ENCODE measurements at regions not wholly inside any gene's neighbourhood (a gene's known extent, or its start where the extent isn't known, plus 50 kb on each side); places are given as distances from the start of the nearest gene placed in this dataset.

DNA sequence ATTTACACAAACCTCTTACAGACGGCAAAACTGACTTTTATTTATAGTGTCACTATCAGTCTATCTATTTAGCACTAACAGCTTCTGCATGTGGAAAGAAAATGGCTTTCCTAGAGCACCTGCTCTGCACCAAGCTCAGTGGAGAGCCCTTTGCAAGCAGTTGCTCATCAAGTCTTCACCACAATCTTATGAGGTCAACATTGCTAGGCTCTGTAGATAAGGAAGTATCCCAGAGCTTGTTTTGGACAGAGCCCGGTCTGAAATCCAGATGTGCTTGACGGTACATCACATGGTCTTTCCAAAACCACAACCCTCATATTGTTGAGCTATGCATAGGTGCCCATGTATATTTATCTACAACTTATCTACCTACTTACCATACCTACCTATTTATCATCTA is 572.7 kb upstream of the CDH5 start:
- no peak for DNase-seq (ENCODE audit: low spot score)

DNA sequence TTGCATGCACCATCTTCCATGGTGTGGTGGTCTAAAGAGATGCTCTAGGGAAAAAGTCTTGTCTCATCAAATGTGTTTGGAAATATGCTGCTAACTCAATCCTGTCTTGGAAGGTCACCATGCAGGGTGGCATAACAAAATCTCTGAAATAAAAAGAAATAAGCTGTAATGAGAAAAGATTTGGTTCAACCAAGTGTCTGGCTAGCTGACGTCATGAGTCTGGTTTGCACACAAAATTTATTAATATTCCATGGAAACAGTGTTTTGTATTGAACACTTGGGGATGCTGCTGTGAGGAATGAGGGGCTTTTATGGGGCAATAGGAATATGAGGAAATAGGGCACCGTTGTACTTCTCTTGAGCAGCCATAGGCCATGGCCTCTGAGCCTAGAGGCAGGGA is 575.7 kb upstream of the CDH5 start:
- DNase-seq (ENCODE audit: low spot score), result no peak

DNA sequence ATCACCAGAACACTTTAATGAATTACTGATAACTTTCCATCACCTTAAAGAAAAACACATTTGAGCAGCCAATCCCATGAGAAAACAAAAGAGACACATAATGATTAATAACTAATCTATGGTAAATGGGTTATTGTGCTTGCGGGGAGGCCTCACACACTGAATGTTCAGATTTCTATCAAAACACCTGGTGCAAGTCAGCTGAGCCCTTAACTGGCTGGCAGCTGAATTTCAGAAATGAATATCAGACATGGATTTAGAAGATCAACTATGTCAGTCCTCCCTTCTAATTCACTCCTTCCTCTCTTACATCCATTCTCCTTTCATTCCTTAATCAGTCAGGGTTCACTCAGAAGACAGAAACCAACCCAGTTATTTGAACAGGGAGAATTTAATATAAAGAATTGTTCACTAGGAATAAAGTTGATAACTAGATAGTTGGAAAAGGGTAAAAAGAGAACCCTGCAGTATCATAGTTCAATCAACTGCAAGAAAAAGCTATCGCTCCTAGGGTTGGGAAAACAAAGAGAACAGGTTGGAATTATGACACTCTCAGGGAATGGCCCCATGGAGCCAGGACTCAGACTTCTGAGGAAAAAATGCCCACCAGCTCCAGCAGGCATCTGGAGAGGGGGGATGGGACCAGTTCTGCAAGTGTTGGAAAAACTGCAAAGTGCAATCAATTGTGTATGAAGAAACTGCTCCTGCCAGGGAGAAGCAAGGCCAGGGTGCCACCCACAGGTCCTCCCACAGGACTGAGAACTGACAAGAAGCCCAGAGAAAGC is 577.1 kb upstream of the CDH5 start:
- DNase-seq (ENCODE audit: low spot score), result no peak

DNA sequence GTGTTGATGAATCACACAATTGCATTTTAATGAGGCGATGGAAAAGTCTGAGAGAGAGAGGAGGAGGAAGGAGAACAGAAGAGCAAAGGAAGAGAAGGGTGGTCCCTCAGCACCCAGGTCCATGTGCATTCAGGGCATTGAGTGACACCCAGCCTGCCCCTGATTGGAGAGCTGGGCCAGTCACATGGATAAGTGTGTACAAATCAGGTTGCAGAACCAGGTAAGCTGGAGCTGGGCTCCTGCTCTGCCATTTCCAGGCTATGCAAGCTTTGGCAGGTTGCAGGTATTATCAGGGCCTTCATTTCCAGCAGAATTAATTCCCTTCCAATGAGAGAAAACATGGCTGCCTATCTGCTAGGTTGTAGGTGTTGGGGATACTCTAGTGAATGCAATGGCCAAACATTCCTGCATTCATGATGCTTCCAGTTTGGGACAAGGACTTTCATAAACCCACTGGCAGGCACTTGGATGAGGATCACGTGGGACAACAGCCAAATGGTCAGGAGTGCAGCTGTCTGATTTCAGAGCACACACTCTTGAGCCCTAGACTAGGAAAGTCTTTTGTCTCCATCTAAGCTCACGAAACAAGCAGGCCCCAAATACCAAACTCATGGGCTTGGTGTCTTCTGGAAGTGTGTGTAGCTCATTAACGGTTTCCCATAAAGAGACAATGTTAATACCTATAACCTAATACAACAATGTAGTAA is 577.9 kb upstream of the CDH5 start:
- DNase-seq (ENCODE audit: low spot score), result no peak

DNA sequence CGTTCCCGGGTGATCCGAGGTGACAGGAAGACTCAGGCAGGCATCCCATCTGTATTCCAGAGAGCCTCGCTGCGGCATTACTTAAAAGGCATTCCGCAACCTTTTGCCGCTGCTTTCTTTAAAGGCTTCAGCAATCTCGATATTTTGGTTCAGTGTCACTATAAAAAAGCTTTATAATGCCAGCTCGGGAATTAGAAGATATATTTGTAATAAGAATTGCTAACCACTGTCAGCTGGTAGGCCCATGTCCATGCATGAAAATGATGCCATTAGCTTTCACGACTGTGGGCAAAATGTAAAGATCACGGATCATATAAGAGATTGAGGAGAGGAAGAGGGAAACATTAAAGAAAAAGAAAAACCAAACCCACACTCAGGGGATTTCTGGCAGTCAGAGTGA is 578.6 kb upstream of the CDH5 start:
- DNase-seq (ENCODE audit: low spot score), result no peak

DNA sequence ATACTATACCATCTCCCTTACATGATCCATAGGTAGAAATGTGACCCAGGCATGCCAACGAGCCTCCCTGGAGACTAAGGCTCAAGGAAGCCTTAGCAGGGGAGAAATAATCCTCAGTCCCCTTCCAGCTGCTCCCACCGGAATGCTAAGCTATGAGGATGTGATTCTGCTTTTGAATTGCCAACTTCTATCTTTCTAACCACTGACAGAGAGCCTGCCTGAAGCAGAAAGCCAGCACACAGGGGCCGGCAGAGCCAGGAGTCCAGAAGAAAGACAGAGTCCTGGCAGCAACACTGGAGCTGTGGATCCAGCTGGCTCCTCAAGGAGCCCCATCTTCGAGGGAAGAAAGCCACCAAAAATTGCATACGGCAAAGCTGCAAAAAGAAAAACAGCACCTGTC is 579.6 kb upstream of the CDH5 start:
- no peak for DNase-seq (ENCODE audit: low spot score)

DNA sequence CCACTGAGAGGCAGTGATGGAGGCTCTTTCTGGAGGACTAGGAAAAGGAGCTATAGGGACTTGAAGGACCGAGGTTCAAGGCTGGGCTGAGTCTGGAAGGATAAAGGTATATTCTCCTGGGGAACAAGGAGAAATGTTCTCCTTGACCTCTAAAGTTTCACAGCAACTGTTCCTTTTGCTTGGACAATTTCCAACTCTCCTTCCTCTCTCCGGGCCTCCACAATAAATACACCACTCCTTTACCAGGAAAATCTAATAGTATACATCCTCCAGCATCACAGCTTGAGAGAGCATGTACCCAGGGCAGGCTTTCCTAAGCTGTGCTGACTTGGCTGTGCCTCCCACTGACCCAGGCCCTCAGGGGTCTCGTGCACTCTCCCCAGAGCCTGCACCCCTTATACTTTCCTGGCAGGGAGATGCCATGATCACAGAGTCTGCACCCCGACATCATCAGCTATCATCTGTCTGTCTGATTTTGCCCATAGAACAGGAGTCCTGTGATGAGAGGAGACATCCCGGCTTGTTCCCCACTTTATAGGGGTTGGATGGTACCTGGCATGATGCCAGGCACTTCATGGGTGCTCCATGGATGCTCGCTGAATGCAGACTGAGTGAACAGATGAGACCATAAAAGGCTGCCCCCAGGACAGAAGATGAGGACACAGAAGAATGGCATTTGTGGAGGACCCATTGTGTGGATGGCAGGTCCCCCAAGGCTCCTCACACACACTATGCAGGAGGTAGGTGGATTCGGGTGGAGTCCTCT is 582.6 kb upstream of the CDH5 start:
- DNase-seq (ENCODE audit: low spot score), result no peak

DNA sequence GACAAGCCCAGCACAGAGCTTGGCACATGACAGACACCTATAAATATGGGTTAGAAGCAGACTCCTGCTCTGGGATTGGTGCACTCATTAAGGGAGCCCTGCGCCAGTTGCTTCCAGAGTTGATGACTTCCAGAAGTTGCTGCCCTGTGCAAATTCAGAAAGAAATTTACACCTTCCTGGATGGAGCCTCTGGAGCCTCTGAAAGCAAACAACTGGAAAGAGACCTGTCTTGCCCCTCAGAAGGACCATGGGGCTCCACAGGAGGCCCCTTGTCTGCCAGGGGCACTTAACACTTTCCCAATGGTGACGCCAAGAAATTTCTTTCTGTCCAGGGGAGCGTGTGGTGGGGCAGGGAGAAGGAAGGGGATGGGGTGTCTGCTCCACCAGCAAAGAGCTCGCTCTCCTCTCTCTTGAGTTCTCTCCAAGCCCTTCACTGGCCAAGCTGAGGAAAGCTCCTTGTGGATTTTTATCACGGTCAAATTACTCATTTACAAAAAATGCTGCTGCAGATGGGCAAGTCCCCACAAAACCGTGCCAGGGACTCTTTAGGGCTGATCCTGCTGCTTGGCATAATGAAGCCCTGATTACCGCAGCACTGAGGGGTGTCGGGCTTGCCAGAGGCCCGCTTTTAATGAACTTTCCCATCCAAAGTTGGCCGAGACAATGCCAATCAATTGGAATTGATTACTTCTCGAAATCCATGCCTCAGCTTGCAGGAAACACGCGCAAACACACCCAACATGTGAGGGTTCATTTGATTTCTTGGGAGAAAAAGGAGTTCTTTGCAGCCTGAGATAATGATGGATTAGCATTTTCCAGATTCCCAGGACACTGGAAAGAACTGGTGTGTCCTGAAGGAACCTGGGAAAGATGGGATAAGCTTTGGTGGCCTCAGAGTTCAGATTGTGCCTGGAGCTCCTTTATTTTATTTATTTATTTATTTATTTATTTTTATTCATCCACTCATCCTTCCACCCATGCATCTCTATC is 583.6 kb upstream of the CDH5 start:
- no peak for DNase-seq (ENCODE audit: low spot score)

DNA sequence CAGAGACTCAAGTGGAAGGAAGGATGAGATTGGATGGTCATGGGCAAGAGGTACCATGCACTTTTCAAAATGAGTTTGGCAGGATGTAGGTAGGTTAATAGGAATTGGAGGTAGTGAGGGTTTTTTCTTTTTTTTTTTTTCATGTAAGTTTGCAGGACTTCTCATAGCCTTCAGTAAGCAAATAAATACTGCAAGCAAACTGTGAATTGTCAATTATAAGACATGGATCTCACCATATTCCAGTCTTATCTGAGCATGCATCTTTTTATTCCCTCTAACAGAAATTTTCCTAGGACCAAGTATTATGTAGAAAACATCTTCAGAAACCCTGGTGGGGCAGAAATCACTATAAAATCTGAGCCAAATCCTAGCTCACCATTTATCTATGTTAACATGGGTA is 584.6 kb upstream of the CDH5 start:
- no peak for DNase-seq (ENCODE audit: low spot score)

DNA sequence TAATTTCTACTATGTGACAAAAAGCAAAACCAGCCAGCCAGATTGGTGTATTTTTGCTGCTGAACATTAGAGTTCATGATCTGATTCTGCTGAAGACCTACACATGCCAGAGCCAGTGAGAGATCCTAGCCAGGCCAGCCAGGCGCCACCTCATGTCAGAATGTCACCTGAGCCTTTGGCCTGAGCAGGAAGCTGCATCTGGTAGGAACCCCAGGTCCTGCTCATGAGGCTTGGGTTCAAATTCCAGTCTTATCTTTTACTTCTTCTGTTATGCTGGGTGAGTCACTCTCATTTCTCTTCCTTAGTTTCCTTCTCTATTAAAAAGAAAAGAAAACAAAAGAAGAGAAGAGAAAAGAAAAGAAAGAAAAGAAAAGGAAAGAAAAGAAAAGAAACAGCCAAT is 585.1 kb upstream of the CDH5 start:
- no peak for DNase-seq (ENCODE audit: low spot score)

DNA sequence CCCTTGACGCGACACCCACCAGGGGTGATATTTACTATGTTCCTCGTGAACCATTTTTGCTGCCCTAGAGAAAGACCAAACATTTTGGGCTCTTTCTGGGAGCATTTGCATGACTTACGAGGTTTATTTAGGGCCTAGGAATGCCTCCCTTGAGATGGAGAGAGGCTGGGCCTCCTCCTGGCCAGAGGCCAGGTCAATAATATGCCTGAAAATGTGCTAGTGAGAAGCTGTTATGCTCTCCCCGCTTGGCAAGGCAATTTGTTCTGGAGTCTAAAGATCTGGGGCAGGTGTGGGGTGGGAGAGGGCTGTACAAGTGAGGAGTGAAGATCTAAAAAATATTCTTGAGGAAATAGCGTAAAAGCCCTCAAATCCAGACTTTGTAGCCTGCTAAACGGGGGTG is 587.3 kb upstream of the CDH5 start:
- DNase-seq (ENCODE audit: low spot score), result no peak

DNA sequence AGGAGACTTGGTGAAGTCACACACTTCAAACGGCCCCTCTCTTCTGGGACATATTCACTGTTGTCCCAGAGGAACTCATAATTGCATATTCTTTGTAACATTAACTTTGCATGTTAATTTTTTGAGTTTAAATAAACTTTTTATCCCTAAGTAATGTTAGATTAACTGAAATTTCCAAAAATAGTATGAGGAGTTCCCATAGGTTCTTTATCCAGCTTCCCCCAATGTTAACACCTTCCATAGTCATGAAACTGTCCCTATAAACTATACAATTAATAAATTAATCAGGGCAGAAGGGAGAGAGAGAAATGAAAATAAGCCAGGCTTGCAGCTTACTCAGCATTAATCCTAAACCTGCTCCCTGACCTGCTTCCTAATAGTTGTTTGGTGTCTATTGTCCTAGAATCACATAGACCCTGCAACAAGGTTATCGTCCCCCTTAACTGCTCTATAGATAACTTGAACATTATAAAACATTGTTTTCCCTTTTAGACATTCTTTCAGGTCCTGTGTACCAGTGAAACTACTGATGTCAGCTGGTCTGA is 589.8 kb upstream of the CDH5 start:
- DNase-seq (ENCODE audit: low spot score), result no peak

DNA sequence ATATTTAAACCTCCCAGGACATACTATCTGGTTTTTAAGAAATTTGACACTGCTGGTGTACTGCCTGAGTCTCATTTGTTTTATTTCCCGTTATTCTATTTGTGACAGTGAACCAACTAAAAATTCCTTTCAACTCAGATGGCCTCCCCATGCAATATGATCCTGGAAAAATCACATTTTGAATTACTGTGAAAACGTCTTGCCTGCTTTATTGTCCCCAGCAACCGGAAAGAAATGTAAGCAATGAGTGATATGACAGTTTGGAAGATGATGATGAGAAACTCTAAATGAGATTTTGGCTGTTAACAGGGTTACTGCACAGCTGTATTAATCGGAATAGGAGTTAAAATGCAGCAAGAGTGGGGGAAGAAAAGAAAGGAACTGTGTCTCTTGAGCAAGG is 590.7 kb upstream of the CDH5 start:
- no peak for DNase-seq (ENCODE audit: low spot score)

DNA sequence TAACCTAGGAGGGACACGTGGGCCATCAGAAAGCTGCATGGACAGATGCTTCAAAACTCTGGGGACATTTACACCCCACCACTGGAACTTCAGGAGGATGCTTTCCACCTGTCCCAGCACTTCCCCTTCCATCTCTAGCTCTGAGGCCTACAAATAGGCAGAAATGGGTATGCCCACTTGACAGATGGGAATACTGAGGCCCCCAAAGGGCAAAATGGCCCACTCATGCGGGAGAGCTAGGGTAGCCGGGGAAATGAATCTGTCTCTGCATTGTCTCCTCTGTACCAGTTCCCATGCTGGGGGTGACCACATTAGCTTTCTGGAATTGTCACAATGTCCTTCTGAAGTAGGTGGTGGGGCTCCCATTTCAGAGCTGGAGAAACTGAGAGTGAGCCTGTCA is 592.1 kb upstream of the CDH5 start:
- no peak for DNase-seq (ENCODE audit: low spot score)

DNA sequence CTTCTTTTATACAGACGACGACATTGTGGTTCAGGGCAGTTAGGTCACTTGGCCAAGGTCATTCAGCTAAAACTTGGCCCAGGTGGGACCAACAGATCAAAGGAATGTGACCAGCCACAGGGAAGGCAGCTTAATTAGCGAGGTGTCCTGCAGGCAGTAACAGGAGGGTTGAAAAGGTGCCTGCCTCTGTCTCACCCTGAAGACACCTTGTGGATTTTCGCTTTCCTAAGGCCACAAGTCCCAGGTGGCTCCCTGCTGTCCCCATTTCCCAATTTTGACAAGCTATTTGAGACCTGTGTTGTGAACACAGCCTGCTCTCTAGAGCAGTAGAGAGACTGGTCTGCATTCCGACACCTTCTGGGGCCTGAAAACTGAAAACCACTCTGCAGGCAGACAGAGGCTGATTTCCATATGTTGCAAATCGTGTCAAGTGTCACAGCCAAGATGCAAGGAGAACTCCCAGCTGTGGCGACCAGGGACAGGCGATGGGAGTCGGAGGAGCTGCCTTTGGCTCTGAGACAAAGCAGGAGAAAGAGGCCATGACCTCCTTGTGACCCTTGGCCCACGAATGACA is 593.1 kb upstream of the CDH5 start:
- DNase-seq (ENCODE audit: low spot score), result no peak

DNA sequence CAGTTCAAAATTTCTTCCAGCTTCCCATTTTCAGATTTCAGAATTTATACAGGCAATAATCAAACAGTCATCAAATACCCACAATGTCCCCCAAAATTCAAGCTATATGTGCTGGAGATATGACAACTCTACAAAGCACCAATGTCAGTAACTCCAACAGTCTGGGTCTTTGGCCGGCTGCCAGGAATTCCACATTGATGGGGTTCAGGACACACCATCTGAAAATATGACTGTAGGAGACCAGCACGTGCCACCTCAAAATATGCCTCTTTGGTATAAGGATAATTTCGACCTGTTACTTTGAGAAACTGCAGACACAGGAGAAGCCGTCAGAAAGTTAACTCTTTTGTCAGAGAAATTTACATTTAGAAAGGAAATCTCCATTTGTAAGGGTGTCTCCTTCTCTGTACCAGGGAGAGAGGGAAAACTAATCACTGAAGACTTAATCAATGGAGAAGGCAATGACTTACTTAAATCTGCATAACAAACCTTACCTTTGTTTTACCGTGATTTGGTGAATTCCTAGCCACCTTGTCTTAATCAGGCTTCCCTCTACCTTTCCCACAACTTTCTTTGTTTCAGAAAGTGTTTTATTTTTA is 594.3 kb upstream of the CDH5 start:
- no peak for DNase-seq (ENCODE audit: low spot score)

DNA sequence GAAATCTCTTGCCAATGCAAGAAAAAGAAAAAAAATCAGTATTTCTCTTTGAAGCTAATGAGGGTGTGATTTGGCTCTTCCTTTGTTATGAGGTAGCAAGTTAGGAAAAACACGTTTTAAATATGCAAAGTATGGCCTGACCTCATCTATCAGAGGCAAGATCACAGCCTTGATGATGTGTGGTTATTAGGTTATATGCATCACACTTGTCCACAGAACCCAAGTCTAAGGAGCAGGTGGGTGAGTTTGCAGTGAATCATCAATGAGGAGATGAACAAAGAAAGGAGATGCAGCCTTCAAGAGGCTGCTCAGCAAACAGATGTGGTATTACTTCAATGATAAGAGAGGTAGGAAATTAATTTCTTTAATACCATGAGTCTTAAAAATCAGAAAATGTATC is 594.8 kb upstream of the CDH5 start:
- no peak for DNase-seq (ENCODE audit: low spot score)

DNA sequence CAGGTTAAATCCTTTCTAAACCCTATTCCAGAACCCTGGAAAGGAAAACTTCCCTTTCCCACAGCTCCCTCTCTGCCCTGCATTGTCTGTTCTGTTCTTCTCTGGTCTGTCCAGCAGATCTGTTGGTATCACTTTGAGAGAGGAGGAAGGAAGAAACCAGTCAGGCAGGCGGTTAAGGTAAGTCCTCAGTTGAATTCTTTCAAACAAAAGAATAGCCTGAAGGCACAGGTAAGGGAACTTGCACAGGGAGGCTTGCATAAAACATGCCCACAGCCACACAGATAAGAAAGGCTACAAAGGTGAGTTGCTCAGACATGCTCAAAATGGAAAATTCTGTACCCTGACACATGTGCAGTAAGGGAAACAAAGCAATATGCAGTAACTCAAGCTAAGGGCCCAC is 595.7 kb upstream of the CDH5 start:
- no peak for DNase-seq (ENCODE audit: low spot score)

DNA sequence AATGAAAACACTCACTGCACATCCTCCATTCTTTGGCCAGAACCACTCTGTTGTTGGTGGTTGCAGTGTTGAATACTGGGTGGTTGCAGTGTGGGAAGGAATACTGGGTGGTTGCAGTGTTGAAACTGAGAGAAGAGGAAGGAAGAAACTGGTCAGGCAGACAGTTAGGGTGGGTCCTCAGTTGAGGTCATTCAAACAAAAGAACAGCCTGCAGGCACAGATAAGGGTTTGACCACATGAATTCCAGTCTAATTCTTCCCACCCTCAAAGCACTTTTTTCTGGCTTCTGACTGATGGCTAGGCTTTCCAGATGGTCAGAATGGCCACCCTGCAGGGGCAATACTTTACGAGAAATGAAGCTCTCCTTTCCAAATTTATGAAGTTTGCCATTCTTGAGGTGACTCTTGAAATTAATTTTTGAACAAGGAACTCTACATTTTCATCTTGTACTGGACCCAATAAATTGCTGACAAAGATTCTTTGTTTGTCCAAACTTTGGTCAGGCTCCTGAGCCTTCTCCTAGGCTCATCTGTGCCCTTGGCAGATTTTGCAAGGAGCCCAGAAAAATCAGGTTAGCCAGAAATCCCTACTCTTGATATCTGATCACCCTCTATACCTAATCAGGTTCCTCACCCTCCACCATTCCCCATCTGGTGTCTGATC is 596.6 kb upstream of the CDH5 start:
- DNase-seq (ENCODE audit: low spot score), result no peak

DNA sequence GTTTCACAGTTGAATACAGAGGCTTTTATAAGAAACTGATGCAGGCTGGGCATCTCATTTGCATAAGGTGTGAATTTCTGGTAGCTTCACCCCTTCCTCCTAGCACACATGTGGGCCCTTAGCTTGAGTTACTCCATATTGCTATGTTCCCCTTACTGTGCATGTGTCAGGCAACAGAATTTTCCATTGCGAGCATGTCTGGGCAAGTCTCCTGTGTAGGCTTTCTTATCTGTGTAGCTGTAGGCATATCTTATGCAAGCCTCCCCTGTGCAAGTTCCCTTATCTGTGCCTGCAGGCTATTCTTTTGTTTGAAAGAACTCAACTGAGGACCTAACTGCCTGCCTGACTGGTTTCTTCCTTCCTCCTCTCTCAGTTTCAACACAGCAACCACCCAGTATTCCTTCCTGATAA is 597.4 kb upstream of the CDH5 start:
- no peak for DNase-seq (ENCODE audit: low spot score)

All from hepatic stellate cell (primary cell).